GM13976 (cell line): ENCODE measurements at regions not wholly inside any gene's neighbourhood (a gene's known extent, or its start where the extent isn't known, plus 50 kb on each side); places are given as distances from the start of the nearest gene placed in this dataset.

Experiments
- DNase-seq: peaks from one replicate; pipeline ENCODE4 v3.0.0; 2012; ENCODE audit warnings: low spot score
- in situ Hi-C: fragments of 300-500 bp; cut with MboI; formaldehyde crosslinking; loops from one replicate; pipeline ENCODE4 v1.12.0; 2022; ENCODE audit warnings: low sequenced_read_pairs, mixed read lengths, inconsistent platforms; ENCODE audit not compliant: unreplicated experiment
- TF ChIP-seq, protein P1 (sequence below): IDR thresholded peaks from 2 replicates; pipeline ENCODE4 v1.5.1; 2012; ENCODE audit warnings: borderline replicate concordance, mild to moderate bottlenecking; ENCODE audit not compliant: insufficient read depth; ENCODE audit errors: extremely low read depth, missing control alignments, control extremely low read depth

DNA sequence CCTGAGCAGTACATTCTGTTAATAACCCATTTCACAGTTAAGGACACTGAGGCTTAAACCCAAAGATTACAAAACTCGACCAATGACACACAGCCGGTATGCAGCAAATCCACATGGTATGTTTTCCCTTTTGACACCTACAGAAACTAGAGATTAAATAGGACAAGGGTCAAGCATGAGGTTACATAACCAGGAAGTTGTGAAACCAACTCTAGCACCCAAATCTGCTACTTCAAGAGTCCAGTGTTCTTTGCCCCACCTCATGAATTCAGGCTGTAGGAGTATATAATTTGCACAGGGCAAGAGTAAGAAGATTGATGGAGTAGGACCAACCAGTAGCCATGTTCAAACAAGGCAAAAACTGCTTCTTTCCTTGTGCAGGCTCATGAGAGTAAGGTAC, 249.8 kb downstream of the BCL11A start:
- in situ Hi-C loops: no loop called here
- TF ChIP-seq, protein P1, sequence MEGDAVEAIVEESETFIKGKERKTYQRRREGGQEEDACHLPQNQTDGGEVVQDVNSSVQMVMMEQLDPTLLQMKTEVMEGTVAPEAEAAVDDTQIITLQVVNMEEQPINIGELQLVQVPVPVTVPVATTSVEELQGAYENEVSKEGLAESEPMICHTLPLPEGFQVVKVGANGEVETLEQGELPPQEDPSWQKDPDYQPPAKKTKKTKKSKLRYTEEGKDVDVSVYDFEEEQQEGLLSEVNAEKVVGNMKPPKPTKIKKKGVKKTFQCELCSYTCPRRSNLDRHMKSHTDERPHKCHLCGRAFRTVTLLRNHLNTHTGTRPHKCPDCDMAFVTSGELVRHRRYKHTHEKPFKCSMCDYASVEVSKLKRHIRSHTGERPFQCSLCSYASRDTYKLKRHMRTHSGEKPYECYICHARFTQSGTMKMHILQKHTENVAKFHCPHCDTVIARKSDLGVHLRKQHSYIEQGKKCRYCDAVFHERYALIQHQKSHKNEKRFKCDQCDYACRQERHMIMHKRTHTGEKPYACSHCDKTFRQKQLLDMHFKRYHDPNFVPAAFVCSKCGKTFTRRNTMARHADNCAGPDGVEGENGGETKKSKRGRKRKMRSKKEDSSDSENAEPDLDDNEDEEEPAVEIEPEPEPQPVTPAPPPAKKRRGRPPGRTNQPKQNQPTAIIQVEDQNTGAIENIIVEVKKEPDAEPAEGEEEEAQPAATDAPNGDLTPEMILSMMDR: no peak
- no peak for DNase-seq

DNA sequence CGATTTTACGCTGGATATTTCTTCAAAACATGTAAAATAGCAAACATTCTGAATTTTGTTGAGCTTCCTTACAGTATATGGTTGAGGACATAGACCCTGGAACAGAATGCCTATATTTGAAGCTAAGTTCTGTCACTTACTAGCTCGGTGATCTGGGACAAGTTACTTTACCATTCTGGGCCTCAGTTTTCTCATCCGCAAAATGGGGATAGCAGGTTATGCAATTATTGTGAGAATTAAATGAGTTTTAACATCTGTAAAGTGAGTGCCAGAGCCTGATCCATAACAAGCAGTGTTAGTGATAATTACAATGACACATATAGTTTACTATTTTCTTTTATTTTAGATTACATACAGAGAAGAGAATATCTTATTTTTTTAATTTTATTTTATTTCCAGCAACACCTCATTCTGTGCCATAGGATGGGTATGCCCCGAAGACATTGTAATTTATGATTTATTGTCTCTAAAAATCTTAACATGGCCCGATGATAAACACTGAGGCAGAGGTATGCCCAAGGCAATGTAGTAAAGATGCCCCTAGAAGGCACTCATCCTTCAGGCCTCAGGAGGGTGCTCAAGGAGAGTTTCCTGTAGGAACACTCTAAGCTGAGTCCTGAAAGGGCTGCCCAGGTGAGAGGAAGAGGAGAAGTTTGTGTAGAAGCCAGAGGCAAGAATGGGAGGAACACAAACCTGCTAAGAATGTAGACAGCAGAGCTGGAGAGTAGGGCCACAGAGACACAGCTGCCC, 250.9 kb downstream of the BCL11A start:
- in situ Hi-C loops: no loop called here
- DNase-seq: no peak
- TF ChIP-seq, protein P1: no peak

DNA sequence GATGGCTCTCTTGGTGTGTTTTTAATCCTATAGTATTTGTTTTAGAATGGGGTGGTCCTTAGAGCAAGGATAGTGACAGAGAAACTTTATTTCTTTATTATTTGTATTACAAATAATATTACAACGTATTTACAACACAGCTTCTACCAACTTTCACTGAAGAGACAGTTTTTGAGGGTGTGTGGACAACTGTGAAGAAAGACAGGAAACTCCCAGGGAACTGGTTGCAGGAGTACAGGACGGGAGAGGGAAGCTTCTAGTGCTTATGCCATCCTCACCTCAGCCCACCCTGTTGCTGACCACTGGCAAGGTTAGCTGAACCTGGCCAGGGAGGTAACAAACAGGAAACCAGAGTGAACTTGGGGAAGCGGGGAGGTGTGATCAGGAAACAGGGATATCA, 251.7 kb downstream of the BCL11A start:
- in situ Hi-C loops: no loop called here
- DNase-seq: no peak
- TF ChIP-seq, protein P1: no peak

- TF ChIP-seq, protein P1: no peak
- in situ Hi-C loops: no loop called here
- DNase-seq: no peak
These were observed 254.3 kb downstream of the BCL11A start for GRCh38 chr2:60299179-60299578.

DNA sequence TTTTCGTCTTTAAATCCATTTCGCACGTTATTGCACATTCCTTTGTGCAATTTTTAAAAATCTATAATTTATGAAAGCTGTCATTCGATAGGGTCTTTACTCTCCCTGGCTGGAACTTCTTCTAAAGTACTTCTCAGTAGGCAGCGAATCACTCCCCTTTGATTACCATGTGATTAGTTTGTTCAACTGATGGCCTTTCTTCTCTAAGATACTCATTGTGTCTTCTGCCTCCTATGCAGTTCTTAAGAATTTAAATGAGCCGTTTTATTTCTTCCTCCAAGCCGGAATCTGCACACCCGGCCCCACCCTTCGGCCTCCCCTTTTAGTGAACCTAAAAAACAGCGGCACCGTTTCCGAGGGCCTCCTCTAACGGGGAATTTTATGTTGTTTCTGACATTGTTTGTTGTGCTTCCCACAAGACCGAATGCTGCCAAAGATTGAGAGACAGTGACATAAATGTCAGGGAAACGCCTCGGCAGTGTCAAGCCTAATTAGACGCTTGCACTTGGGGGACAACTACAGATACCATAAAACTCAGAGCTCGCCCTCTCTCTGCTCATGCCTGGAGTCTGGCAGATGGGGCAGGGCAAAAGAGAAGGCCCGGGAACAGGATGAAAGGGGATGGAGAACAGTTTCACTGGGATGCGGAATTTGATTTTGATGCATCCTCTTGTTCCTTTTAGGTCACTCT, 255.3 kb downstream of the BCL11A start:
- no peak for DNase-seq
- in situ Hi-C loops: no loop called here
- TF ChIP-seq, protein P1: no peak

DNA sequence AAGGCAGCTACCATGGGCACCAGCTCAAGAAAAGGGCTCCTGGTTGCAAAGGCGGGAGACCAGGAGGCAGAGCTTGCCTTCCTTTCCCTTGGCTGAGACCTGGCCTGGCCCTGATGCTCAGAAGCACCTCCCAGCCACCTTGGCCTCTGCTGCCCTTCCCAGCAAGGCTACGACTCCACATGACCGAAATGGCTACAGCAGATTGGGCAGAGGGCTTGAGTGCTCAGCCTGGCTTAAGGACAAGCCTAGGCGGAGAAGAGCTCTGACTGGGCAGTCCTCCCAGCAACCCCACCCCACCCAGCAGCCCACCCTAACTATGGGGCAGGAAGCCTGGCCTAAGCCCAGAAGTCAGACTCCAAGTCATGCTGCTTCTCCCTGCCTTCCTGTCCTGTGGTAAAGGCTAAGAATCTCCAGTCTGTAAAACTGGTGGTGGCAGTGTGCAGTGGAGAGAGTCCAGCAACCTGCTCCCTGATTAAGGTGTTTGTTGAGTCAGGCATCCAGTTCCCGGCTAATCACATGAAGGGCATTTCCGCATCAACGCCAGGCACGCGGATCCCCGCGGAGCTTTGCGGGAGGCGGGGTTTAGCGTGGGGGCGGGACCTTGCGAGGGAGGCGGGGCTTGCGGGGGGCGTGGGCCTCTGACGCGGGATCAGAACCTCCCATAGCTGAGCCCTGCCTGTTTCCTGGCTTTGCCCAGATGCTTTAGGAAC, 256.0 kb downstream of the BCL11A start:
- no peak for DNase-seq
- in situ Hi-C loops: no loop called here
- TF ChIP-seq, protein P1: no peak
